ENCODE measurements at regions not wholly inside any gene's neighbourhood (a gene's known extent, or its start where the extent isn't known, plus 50 kb on each side); places are given as distances from the start of the nearest gene placed in this dataset.

- TF ChIP-seq CTCF (IDR thresholded peaks at IDR 0.05) = no peak
- no peak for DNase-seq (ENCODE audit: low spot score)
- H3K27ac ChIP-seq = no peak overlapping the region
- no peak overlapping the region for H3K4me3 ChIP-seq
These were observed 103.8 kb upstream of the OSR1 start for GRCh38 chr2:19462256-19462645.

- no peak for DNase-seq (ENCODE audit: low spot score)
- no peak overlapping the region for H3K27ac ChIP-seq
- H3K4me3 ChIP-seq = no peak overlapping the region
- no peak for TF ChIP-seq CTCF (IDR thresholded peaks at IDR 0.05)
These were observed 103.3 kb upstream of the OSR1 start for GRCh38 chr2:19461504-19462255.

GRCh38 chr2:19460761-19461160 lies 102.3 kb upstream of the OSR1 start:
- no peak overlapping the region for H3K27ac ChIP-seq
- no peak for DNase-seq (ENCODE audit: low spot score)
- H3K4me3 ChIP-seq = no peak overlapping the region
- TF ChIP-seq CTCF (IDR thresholded peaks at IDR 0.05) = no peak

DNA sequence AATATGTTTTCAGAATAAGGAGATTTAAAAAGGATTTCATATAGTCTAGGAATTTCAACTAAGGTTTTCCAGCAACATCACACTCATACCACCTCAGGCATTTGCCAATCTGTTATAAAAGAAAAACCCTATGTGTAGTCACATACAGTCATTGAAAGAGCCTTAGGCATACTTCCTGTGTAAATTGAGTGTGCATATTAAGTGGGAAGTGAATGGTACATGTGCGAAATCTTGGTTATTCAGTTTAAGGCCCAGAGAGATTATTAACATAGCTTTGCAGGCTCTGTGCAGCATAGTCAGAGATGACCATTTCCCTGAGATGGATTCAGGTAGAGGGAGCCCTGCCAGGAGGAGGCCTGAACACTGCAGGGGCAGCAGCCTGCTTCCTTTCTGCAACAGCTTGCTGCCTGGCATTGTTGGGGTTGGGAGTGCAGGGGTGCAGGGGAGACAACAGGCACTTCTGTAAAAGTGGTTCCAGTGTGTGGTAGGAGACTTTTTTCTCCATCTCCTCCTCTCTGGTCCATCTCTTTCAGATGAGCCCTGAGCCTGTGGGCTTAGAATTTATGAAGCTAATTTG lies 100.1 kb upstream of the OSR1 start:
- DNase-seq (ENCODE audit: low spot score) = no peak
- H3K27ac ChIP-seq = no peak overlapping the region
- no peak overlapping the region for H3K4me3 ChIP-seq
- no peak for TF ChIP-seq CTCF (IDR thresholded peaks at IDR 0.05)

GRCh38 chr2:19457809-19458208 lies 99.4 kb upstream of the OSR1 start:
- no peak for DNase-seq (ENCODE audit: low spot score)
- TF ChIP-seq CTCF (IDR thresholded peaks at IDR 0.05) = no peak
- no peak overlapping the region for H3K4me3 ChIP-seq
- no peak overlapping the region for H3K27ac ChIP-seq

- DNase-seq (ENCODE audit: low spot score) = no peak
- TF ChIP-seq CTCF (IDR thresholded peaks at IDR 0.05) = no peak
- H3K4me3 ChIP-seq = no peak overlapping the region
- H3K27ac ChIP-seq = no peak overlapping the region
These were observed 98.4 kb upstream of the OSR1 start for GRCh38 chr2:19456705-19457309.

GRCh38 chr2:19454125-19454524 lies 95.7 kb upstream of the OSR1 start:
- no peak overlapping the region for H3K27ac ChIP-seq
- DNase-seq (ENCODE audit: low spot score) = no peak
- TF ChIP-seq CTCF (IDR thresholded peaks at IDR 0.05) = no peak
- H3K4me3 ChIP-seq = no peak overlapping the region
